ENCODE measurements at regions not wholly inside any gene's neighbourhood (a gene's known extent, or its start where the extent isn't known, plus 50 kb on each side); places are given as distances from the start of the nearest gene placed in this dataset.

GRCh38 chr4:135739354-135739753 lies 1537.8 kb upstream of the PABPC4L start:
- TF ChIP-seq ASH2L (IDR thresholded peaks at IDR 0.05; ENCODE audit: borderline replicate concordance, low read depth) (no peak), NR2C2 (IDR thresholded peaks at IDR 0.05; ENCODE audit: borderline replicate concordance, control insufficient read depth, insufficient read length, low read depth) (no peak), CTCF (IDR thresholded peaks at IDR 0.05 in 2 of 3, conservative IDR thresholded peaks at IDR 0.05 in 1 of 3; ENCODE audit: control insufficient read depth in 2 of 3, extremely low read depth in 1 of 3, insufficient read depth in 1 of 3, low read depth in 3 of 3, low read length in 3 of 3) (no peak), REST (IDR thresholded peaks at IDR 0.05; ENCODE audit: low read depth, low read length) (no peak), HDAC2 (IDR thresholded peaks at IDR 0.05) (no peak), MLLT1 (IDR thresholded peaks at IDR 0.05) (no peak)
